GM12872 (cell line): ENCODE measurements at regions not wholly inside any gene's neighbourhood (a gene's known extent, or its start where the extent isn't known, plus 50 kb on each side); places are given as distances from the start of the nearest gene placed in this dataset.

Experiments
- TF ChIP-seq, protein P1 (sequence below): IDR thresholded peaks from 3 replicates; pipeline ENCODE4 v1.5.1; 2011; ENCODE audit warnings: low read depth, mild to moderate bottlenecking, low read length, moderate library complexity; ENCODE audit not compliant: insufficient read depth

DNA sequence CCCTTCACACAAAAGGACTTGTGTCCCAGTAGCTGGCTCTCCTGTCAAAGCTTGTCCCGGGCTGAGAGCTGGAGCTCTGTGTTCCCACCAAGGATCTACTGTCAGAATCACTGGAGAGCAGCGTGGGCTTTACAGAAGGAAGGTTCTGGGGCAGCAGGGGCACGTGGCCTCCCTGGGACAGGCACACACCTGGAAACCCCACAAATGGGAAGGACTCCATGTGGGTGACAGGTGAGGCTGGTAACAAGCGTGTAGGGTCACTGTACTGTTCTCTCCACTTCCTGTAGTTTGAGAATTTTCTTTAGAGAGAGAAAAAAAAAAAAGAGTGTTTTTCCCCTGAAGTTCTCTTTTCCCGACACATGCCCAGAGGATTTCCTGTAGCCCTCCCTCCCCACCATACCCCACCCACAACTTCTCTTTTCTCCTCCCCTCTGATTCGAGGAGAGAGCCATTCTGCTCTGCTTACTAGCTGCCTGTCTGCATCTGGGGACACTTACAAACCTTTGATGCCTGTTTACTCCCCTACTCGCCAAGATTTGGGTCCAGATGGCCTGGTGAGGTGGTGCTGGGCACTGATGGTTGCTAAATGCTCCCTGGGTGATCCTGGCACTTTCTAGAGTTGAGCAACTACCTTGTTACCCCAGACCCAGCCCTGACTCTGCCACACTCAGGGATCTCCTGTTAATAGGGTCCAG, 84.1 kb upstream of the SIRPA start:
- TF ChIP-seq, protein P1, sequence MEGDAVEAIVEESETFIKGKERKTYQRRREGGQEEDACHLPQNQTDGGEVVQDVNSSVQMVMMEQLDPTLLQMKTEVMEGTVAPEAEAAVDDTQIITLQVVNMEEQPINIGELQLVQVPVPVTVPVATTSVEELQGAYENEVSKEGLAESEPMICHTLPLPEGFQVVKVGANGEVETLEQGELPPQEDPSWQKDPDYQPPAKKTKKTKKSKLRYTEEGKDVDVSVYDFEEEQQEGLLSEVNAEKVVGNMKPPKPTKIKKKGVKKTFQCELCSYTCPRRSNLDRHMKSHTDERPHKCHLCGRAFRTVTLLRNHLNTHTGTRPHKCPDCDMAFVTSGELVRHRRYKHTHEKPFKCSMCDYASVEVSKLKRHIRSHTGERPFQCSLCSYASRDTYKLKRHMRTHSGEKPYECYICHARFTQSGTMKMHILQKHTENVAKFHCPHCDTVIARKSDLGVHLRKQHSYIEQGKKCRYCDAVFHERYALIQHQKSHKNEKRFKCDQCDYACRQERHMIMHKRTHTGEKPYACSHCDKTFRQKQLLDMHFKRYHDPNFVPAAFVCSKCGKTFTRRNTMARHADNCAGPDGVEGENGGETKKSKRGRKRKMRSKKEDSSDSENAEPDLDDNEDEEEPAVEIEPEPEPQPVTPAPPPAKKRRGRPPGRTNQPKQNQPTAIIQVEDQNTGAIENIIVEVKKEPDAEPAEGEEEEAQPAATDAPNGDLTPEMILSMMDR, result no peak

DNA sequence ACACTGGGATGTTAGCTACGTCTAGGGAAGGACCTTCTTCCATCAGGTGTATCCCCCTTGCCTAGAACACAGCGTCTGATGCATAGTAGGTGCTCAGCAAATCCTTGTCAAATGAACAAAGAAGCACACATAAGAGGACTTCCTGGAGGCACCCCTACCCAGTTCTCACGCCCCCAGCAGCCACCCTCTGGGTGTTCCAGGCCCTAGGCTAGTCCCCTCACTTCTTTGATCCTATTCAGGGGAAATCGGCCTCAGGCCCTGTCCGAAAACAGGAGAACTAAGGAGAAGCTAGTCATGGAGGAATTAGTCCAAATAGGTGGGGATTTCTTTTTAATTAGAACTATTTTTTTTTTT, 84.7 kb upstream of the SIRPA start:
- TF ChIP-seq, protein P1, result no peak

DNA sequence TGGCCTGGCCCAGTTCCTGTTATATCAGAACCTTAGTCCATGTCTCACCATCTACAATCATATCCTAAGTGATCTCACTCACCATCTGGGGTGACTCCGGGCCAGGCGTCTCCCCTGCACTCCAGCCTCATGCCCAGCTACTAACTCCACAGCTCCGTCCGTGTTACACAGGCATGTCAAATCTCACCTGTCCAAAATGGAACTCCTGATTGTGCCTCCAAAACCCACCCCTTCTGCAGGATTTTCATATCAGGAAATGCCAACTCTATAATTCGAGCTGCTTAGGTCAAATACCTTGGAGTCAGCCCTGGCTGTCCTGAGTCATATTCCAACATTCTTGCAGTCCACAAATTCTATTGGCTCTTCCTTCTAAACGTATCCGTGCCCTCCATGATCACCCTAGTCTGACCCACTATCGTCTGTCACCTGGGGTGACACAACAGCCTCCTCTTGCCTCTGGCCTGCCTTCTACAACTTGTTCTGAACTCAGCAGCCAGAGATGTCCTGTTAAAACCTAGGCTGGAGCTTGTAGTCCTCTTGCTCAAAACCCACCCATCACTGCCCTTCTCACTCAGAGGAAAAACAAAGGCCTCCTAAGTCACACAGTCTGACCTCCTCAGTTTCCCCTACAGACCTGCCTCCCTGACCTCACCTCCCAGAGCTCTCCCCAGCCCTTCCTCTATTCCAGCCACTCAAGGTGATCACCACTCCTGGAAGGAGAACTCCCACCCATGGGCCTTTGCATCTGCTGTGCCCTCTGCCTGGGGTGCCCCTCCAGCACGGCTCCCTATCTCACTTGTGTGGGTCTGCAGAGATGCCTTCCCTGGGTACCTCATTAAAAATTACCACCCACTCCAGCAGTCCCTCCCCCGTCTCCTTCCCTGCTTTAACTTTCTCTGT, 85.3 kb upstream of the SIRPA start:
- TF ChIP-seq, protein P1, result no peak

DNA sequence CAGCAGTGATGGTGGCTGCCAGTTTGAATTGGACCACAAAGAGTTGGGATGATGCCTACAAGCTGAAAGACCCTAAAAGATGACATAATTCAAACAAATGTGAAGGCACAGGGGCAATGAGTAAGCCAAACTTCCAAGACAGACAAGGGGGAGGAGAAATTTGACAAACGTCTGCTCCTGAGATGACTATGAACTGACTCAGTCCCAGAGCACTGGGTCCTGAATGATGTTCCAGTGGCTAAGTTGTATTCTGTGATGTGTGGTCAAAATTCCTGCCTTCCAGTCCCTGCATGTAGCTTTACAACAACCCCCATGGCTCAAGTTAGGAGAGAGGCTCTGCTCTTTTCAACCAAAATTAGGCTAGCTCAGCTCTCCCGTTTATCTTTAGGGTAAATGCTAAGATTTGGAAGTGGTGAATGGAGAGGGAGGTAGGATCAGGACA, 86.1 kb upstream of the SIRPA start:
- TF ChIP-seq, protein P1, result no peak

DNA sequence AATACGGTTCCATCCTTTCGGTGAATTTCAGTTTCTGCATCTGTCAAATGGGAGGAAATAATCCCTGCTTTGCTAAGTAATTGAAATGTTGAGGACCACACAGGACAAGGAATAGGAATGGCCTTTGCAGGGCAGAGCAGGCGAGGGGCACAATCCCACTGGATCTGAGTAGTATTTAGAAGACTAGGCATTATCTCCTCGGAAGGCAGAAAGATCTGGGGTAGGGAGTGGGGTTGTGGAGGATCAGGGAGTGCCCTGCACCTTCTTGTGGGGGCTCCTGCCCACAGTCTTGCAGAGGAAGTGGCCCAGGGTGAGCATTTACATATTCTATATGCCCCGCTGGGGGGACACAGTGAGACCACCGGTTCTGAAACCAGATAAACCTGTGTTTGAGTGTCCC, 87.1 kb upstream of the SIRPA start:
- TF ChIP-seq, protein P1, result no peak

DNA sequence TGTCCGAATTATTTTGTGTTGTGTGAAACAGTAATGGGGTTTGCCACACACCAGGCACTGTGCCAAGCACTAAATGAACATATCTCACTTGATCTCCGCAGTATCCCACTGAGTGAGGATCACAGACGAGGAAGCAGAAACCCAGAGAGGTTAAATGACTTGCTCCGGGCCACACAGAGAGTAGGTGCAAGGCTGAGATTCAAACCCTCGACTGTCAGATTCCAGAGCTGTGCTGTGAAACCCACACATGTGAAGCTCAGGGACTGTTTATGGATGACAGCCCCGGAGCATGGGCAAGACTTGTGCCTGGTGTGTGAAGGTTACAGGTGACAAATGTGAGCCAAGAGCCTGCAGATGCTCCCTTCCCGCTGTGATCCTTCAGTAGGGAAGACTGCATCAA, 87.8 kb upstream of the SIRPA start:
- TF ChIP-seq, protein P1, result no peak

DNA sequence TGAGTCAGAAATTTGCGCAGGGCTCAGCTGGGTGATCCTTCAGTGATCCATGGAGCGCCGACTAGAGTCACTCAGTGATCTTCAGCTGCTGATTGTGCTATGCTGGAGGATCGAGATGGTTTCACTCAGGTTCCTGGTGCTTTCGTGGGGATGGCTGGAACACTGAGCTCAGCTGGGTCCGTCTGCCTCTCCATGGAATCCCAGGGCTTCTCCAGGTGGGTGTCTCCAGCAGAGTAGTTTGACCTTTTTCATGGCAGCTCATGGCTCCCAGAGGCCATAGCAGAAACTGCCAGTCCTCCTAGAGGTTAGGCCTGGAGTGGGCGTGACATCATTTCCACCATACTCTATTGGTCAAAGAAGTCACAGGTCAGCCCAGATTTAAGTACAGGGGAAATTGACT, 88.8 kb upstream of the SIRPA start:
- TF ChIP-seq, protein P1, result no peak
